ENCODE measurements at regions not wholly inside any gene's neighbourhood (a gene's known extent, or its start where the extent isn't known, plus 50 kb on each side); places are given as distances from the start of the nearest gene placed in this dataset.
A peak's percentile ranks its signal among the peaks of the same experiment; 100 is the strongest.

GRCh38 chr10:130659528-130659927 lies 523.3 kb downstream of the GLRX3 start:
- 85% methylated on average over 10 of the region's 10 CpGs for WGBS
- DNase-seq, result no peak

GRCh38 chr10:130660266-130660665 lies 524.1 kb downstream of the GLRX3 start:
- Histone ChIP-seq H3K4me1 (ENCODE audit: control insufficient read depth, insufficient read depth, low read length) (no peaks in the 10 kb centered on the region), H3K4me3 (ENCODE audit: low read length) (no peak overlapping the region), H3K9me3 (ENCODE audit: control insufficient read depth, low read length) (no peaks in the 10 kb centered on the region), H3K27ac (ENCODE audit: low read length) (no peak overlapping the region), H3K27me3 (ENCODE audit: control insufficient read depth, insufficient read depth) (no peaks in the 10 kb centered on the region)
- WGBS, result 69% methylated on average over 3 of the region's 3 CpGs
- intact Hi-C loops (cut with DNase I), result no loop called here
- no peak for ATAC-seq
- DNase-seq, result no peak

More at GRCh38 chr10:130659528-130659927, 523.3 kb downstream of the GLRX3 start:
- no peaks in the 10 kb centered on the region for H3K27me3 ChIP-seq (ENCODE audit: control insufficient read depth, insufficient read depth)
- no peak overlapping the region for H3K27ac ChIP-seq (ENCODE audit: low read length)
- H3K4me3 ChIP-seq (ENCODE audit: low read length), result no peak overlapping the region
- H3K9me3 ChIP-seq (ENCODE audit: control insufficient read depth, low read length), result no peaks in the 10 kb centered on the region
- no peak for ATAC-seq
- no peaks in the 10 kb centered on the region for H3K4me1 ChIP-seq (ENCODE audit: control insufficient read depth, insufficient read depth, low read length)
- intact Hi-C loops (cut with DNase I), result no loop called here

- H3K4me1 ChIP-seq (ENCODE audit: control insufficient read depth, insufficient read depth, low read length), result no peaks in the 10 kb centered on the region
- intact Hi-C loops (cut with DNase I), result no loop called here
- no peak for DNase-seq
- no peaks in the 10 kb centered on the region for H3K9me3 ChIP-seq (ENCODE audit: control insufficient read depth, low read length)
- no peaks in the 10 kb centered on the region for H3K27me3 ChIP-seq (ENCODE audit: control insufficient read depth, insufficient read depth)
- WGBS, result 77% methylated on average over 7 of the region's 7 CpGs
- H3K4me3 ChIP-seq (ENCODE audit: low read length), result no peak overlapping the region
- no peak overlapping the region for H3K27ac ChIP-seq (ENCODE audit: low read length)
- ATAC-seq, result peak in 1 of 2 donors; percentile 29
These were observed 525.2 kb downstream of the GLRX3 start for GRCh38 chr10:130661419-130661818.

- intact Hi-C loops (cut with DNase I), result no loop called here
- DNase-seq (no peak), ATAC-seq (no peak)
- Histone ChIP-seq H3K27ac (ENCODE audit: low read length) (no peak overlapping the region), H3K27me3 (ENCODE audit: control insufficient read depth, insufficient read depth) (no peaks in the 10 kb centered on the region), H3K9me3 (ENCODE audit: control insufficient read depth, low read length) (no peaks in the 10 kb centered on the region), H3K4me3 (ENCODE audit: low read length) (no peak overlapping the region), H3K4me1 (ENCODE audit: control insufficient read depth, insufficient read depth, low read length) (no peaks in the 10 kb centered on the region)
- WGBS, result 86% methylated on average over 13 of the region's 13 CpGs
These were observed 526.6 kb downstream of the GLRX3 start for GRCh38 chr10:130662775-130663174.

- ATAC-seq, result no peak
- H3K4me3 ChIP-seq (ENCODE audit: low read length), result no peak overlapping the region
- 65% methylated on average over 6 of the region's 6 CpGs for WGBS
- intact Hi-C loops (cut with DNase I), result no loop called here
- DNase-seq, result no peak
- no peaks in the 10 kb centered on the region for H3K4me1 ChIP-seq (ENCODE audit: control insufficient read depth, insufficient read depth, low read length)
- H3K27me3 ChIP-seq (ENCODE audit: control insufficient read depth, insufficient read depth), result no peaks in the 10 kb centered on the region
- no peak overlapping the region for H3K27ac ChIP-seq (ENCODE audit: low read length)
- H3K9me3 ChIP-seq (ENCODE audit: control insufficient read depth, low read length), result no peaks in the 10 kb centered on the region
These were observed 528.3 kb downstream of the GLRX3 start for GRCh38 chr10:130664526-130664925.

GRCh38 chr10:130666215-130666614 lies 530.0 kb downstream of the GLRX3 start:
- intact Hi-C loops (cut with DNase I), result no loop called here
- WGBS, result 90% methylated on average over 9 of the region's 9 CpGs
- Histone ChIP-seq H3K9me3 (ENCODE audit: control insufficient read depth, low read length) (no peaks in the 10 kb centered on the region), H3K27me3 (ENCODE audit: control insufficient read depth, insufficient read depth) (no peaks in the 10 kb centered on the region), H3K4me1 (ENCODE audit: control insufficient read depth, insufficient read depth, low read length) (no peaks in the 10 kb centered on the region), H3K27ac (ENCODE audit: low read length) (no peak overlapping the region), H3K4me3 (ENCODE audit: low read length) (no peak overlapping the region)
- ATAC-seq, result no peak
- DNase-seq, result no peak

- 26% methylated on average over 6 of the region's 6 CpGs for WGBS
- ATAC-seq (no peak), DNase-seq (no peak)
- Histone ChIP-seq H3K4me3 (ENCODE audit: low read length) (no peak overlapping the region), H3K27ac (ENCODE audit: low read length) (no peak overlapping the region), H3K4me1 (ENCODE audit: control insufficient read depth, insufficient read depth, low read length) (no peaks in the 10 kb centered on the region), H3K9me3 (ENCODE audit: control insufficient read depth, low read length) (no peaks in the 10 kb centered on the region), H3K27me3 (ENCODE audit: control insufficient read depth, insufficient read depth) (no peaks in the 10 kb centered on the region)
- intact Hi-C loops (cut with DNase I), result loop anchor here in 1 of 4 donors (10.0 kb wide), 1 partner anchor 1098 kb away; no protein-coding TSS in a partner anchor
These were observed 550.6 kb downstream of the GLRX3 start for GRCh38 chr10:130686689-130687300.

GRCh38 chr10:130687566-130687965 lies 551.4 kb downstream of the GLRX3 start:
- Histone ChIP-seq H3K4me1 (ENCODE audit: control insufficient read depth, insufficient read depth, low read length) (no peaks in the 10 kb centered on the region), H3K27ac (ENCODE audit: low read length) (no peak overlapping the region), H3K9me3 (ENCODE audit: control insufficient read depth, low read length) (no peaks in the 10 kb centered on the region), H3K27me3 (ENCODE audit: control insufficient read depth, insufficient read depth) (no peaks in the 10 kb centered on the region), H3K4me3 (ENCODE audit: low read length) (no peak overlapping the region)
- no peak for DNase-seq
- intact Hi-C loops (cut with DNase I), result loop anchor here in 1 of 4 donors (10.0 kb wide), 1 partner anchor 1097 kb away; no protein-coding TSS in a partner anchor
- no peak for ATAC-seq
- WGBS, result 71% methylated on average over 5 of the region's 5 CpGs

GRCh38 chr10:130689743-130690626 lies 553.8 kb downstream of the GLRX3 start:
- WGBS, result 64% methylated on average over 15 of the region's 15 CpGs
- H3K4me3 ChIP-seq (ENCODE audit: low read length), result no peak overlapping the region
- DNase-seq, result no peak
- no peak overlapping the region for H3K27ac ChIP-seq (ENCODE audit: low read length)
- intact Hi-C loops (cut with DNase I), result loop anchor here in 1 of 4 donors (10.0 kb wide), 1 partner anchor 1095 kb away; no protein-coding TSS in a partner anchor
- H3K9me3 ChIP-seq (ENCODE audit: control insufficient read depth, low read length), result no peaks in the 10 kb centered on the region
- H3K27me3 ChIP-seq (ENCODE audit: control insufficient read depth, insufficient read depth), result no peaks in the 10 kb centered on the region
- H3K4me1 ChIP-seq (ENCODE audit: control insufficient read depth, insufficient read depth, low read length), result no peaks in the 10 kb centered on the region
- ATAC-seq, result no peak

GRCh38 chr10:130691776-130692175 lies 555.6 kb downstream of the GLRX3 start:
- intact Hi-C loops (cut with DNase I), result no loop called here
- no peak for DNase-seq

GRCh38 chr10:130696870-130697269 lies 560.7 kb downstream of the GLRX3 start:
- H3K4me1 ChIP-seq (ENCODE audit: control insufficient read depth, insufficient read depth, low read length), result no peaks in the 10 kb centered on the region
- no peak overlapping the region for H3K4me3 ChIP-seq (ENCODE audit: low read length)
- no peak for DNase-seq
- no peaks in the 10 kb centered on the region for H3K9me3 ChIP-seq (ENCODE audit: control insufficient read depth, low read length)
- no peak for ATAC-seq
- H3K27me3 ChIP-seq (ENCODE audit: control insufficient read depth, insufficient read depth), result no peaks in the 10 kb centered on the region
- intact Hi-C loops (cut with DNase I), result no loop called here
- no peak overlapping the region for H3K27ac ChIP-seq (ENCODE audit: low read length)
- WGBS, result 91% methylated on average over 9 of the region's 9 CpGs

More at GRCh38 chr10:130691776-130692175, 555.6 kb downstream of the GLRX3 start:
- ATAC-seq, result no peak
- Histone ChIP-seq H3K4me1 (ENCODE audit: control insufficient read depth, insufficient read depth, low read length) (no peaks in the 10 kb centered on the region), H3K27ac (ENCODE audit: low read length) (no peak overlapping the region), H3K27me3 (ENCODE audit: control insufficient read depth, insufficient read depth) (no peaks in the 10 kb centered on the region), H3K9me3 (ENCODE audit: control insufficient read depth, low read length) (no peaks in the 10 kb centered on the region), H3K4me3 (ENCODE audit: low read length) (no peak overlapping the region)
- WGBS, result 58% methylated on average over 3 of the region's 3 CpGs
